Liver (tissue), 8 donors: ENCODE measurements at regions not wholly inside any gene's neighbourhood (a gene's known extent, or its start where the extent isn't known, plus 50 kb on each side); places are given as distances from the start of the nearest gene placed in this dataset.

Source experiments
- DNase-seq: peaks from one replicate; pipeline ENCODE4 v3.0.0-alpha.2; 2017; ENCODE audit warnings: low spot score
- H3K27ac ChIP-seq, 2 donors: one replicate each; pipeline ENCODE4 v1.7.0; 2013; ENCODE audit warnings: inconsistent platforms in 2 of 2, low read length in 2 of 2, control low read depth in 1 of 2, low read depth in 1 of 2, mild to moderate bottlenecking in 1 of 2
- H3K27me3 ChIP-seq, 4 donors: one replicate each; pipeline versions ENCODE4 v1.6.1 to v1.7.0; 2013; ENCODE audit warnings: low read length in 3 of 4, inconsistent platforms in 1 of 4, mild to moderate bottlenecking in 1 of 4, moderate library complexity in 1 of 4; ENCODE audit not compliant: control insufficient read depth in 4 of 4, insufficient read depth in 4 of 4
- H3K36me3 ChIP-seq, 4 donors: one replicate each; pipeline versions ENCODE4 v1.6.1 to v1.7.0; 2013; ENCODE audit warnings: low read length in 3 of 4, mild to moderate bottlenecking in 3 of 4, low read depth in 1 of 4, moderate library complexity in 1 of 4; ENCODE audit not compliant: control insufficient read depth in 4 of 4, insufficient read depth in 3 of 4
- H3K4me1 ChIP-seq, 4 donors: one replicate each; pipeline versions ENCODE4 v1.6.1 to v1.7.0; 2013; ENCODE audit warnings: low read length in 3 of 4, mild to moderate bottlenecking in 3 of 4, moderate library complexity in 1 of 4; ENCODE audit not compliant: control insufficient read depth in 4 of 4, insufficient read depth in 4 of 4
- H3K4me3 ChIP-seq, 3 donors: one replicate each; pipeline versions ENCODE4 v1.6.1 to v1.7.0; 2013; ENCODE audit warnings: low read length in 3 of 3, control low read depth in 1 of 3, low read depth in 1 of 3, mild to moderate bottlenecking in 1 of 3
- H3K9ac ChIP-seq, 2 donors: one replicate each; pipeline ENCODE4 v1.7.0; 2013; ENCODE audit warnings: low read length in 2 of 2, mild to moderate bottlenecking in 2 of 2, moderate library complexity in 2 of 2, control low read depth in 1 of 2, low read depth in 1 of 2
- H3K9me3 ChIP-seq, 4 donors: one replicate each; pipeline versions ENCODE4 v1.6.1 to v1.7.0; 2013; ENCODE audit warnings: low read length in 3 of 4; ENCODE audit not compliant: control insufficient read depth in 4 of 4
- EGR1 ChIP-seq, 2 donors: IDR thresholded peaks; 2 replicates each; pipeline ENCODE4 v1.6.1; 2016 to 2018; ENCODE audit warnings: antibody characterized with exemption in 2 of 2, low read depth in 2 of 2
- FOXA1 ChIP-seq: IDR thresholded peaks from 2 replicates; pipeline ENCODE4 v1.6.1; 2016; ENCODE audit warnings: antibody characterized with exemption
- FOXA2 ChIP-seq: IDR thresholded peaks from 2 replicates; pipeline ENCODE4 v1.6.1; 2016; ENCODE audit warnings: antibody characterized with exemption
- GABPA ChIP-seq, 2 donors: IDR thresholded peaks in 1 of 2; conservative IDR thresholded peaks in 1 of 2; 2 replicates each; pipeline ENCODE4 v1.6.1; 2016; ENCODE audit warnings: antibody characterized with exemption in 2 of 2, mild to moderate bottlenecking in 1 of 2, moderate library complexity in 1 of 2
- HNF4A ChIP-seq, 2 donors: conservative IDR thresholded peaks; 2 replicates each; pipeline ENCODE4 v1.6.1; 2016; ENCODE audit warnings: antibody characterized with exemption in 2 of 2, mild to moderate bottlenecking in 2 of 2
- HNF4G ChIP-seq: IDR thresholded peaks from 2 replicates; pipeline ENCODE4 v1.6.1; 2016; ENCODE audit warnings: antibody characterized with exemption
- JUND ChIP-seq, 2 donors: IDR thresholded peaks; 2 replicates each; pipeline ENCODE4 v1.6.1; 2016; ENCODE audit warnings: antibody characterized with exemption in 2 of 2
- MAX ChIP-seq: IDR thresholded peaks from 2 replicates; pipeline ENCODE4 v1.6.1; 2016; ENCODE audit warnings: antibody characterized with exemption
- NR2F2 ChIP-seq: IDR thresholded peaks from 2 replicates; pipeline ENCODE4 v1.6.1; 2016; ENCODE audit warnings: antibody characterized with exemption
- RAD21 ChIP-seq, 2 donors: IDR thresholded peaks; 2 replicates each; pipeline ENCODE4 v1.6.1; 2016; ENCODE audit warnings: antibody characterized with exemption in 2 of 2, mild to moderate bottlenecking in 2 of 2
- SP1 ChIP-seq: IDR thresholded peaks from 2 replicates; pipeline ENCODE4 v1.6.1; 2018; ENCODE audit warnings: antibody characterized with exemption, mild to moderate bottlenecking
- TAF1 ChIP-seq: conservative IDR thresholded peaks from 2 replicates; pipeline ENCODE4 v1.6.1; 2016; ENCODE audit warnings: antibody characterized with exemption, mild to moderate bottlenecking
- YY1 ChIP-seq: IDR thresholded peaks from 2 replicates; pipeline ENCODE4 v1.6.1; 2016; ENCODE audit warnings: antibody characterized with exemption, mild to moderate bottlenecking
- ZBTB33 ChIP-seq: IDR thresholded peaks from 2 replicates; pipeline ENCODE4 v1.6.1; 2016; ENCODE audit warnings: antibody characterized with exemption
- whole genome bisulfite sequencing: extraction: QIAGEN DNeasy Blood & Tissue Kit; methylation state at CpG from one replicate; pipeline ENCODE4 v1.1.7; 2013; 5-methylcytosine and 5-hydroxymethylcytosine counted together
- TF ChIP-seq, protein P1 (sequence below): IDR thresholded peaks from 2 replicates; pipeline ENCODE4 v1.6.1; 2016; ENCODE audit warnings: antibody characterized with exemption, mild to moderate bottlenecking
- TF ChIP-seq, protein P2 (sequence below): fragments of 150-350 bp; IDR thresholded peaks from 2 replicates; pipeline ENCODE4 v1.5.1; 2017; ENCODE audit warnings: improper control_type of control experiment, low read depth, low read length; ENCODE audit not compliant: missing input control
- donor health status: healthy.
- donor health status: healthy.
- donor health status: healthy.
- donor health status: healthy.
- donor health status: healthy.

DNA sequence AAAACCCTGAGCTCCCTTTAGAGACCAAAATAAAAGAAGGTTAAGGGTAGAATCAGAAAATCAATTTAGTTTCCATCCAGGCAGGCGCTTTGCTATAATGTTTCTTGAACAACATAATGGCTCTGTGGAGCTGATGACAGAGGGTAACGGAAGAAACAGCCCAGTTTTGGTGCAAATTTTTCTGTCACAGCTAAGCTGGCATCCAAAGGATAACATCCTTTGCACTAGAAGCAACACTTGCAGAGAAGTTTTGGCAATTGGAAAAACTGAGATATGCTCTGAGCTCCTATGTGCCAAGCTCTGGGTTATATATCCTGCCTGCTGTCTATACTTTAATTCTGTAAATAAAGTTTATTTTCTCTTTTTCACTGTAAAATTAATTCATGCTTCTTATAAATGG, 495.3 kb upstream of the API5 start:
- Histone ChIP-seq H3K9me3 (no peaks in the 10 kb centered on the region), H3K9ac (no peak overlapping the region), H3K4me3 (no peak overlapping the region), H3K36me3 (no peaks in the 10 kb centered on the region), H3K27me3 (peaks cover 0 to 3% (median 0%) of the 10 kb centered on the region in 4 donors), H3K27ac (no peak overlapping the region), H3K4me1 (no peaks in the 10 kb centered on the region)
- WGBS: 72% methylated on average over 2 of the region's 2 CpGs
- TF ChIP-seq SP1: no peak
- no peak for TF ChIP-seq ZBTB33
- no peak for TF ChIP-seq EGR1 (IDR thresholded peaks at IDR 0.05; ENCODE audit: low read depth in 2 of 2)
- no peak for TF ChIP-seq MAX
- no peak for TF ChIP-seq TAF1
- TF ChIP-seq, protein P1, sequence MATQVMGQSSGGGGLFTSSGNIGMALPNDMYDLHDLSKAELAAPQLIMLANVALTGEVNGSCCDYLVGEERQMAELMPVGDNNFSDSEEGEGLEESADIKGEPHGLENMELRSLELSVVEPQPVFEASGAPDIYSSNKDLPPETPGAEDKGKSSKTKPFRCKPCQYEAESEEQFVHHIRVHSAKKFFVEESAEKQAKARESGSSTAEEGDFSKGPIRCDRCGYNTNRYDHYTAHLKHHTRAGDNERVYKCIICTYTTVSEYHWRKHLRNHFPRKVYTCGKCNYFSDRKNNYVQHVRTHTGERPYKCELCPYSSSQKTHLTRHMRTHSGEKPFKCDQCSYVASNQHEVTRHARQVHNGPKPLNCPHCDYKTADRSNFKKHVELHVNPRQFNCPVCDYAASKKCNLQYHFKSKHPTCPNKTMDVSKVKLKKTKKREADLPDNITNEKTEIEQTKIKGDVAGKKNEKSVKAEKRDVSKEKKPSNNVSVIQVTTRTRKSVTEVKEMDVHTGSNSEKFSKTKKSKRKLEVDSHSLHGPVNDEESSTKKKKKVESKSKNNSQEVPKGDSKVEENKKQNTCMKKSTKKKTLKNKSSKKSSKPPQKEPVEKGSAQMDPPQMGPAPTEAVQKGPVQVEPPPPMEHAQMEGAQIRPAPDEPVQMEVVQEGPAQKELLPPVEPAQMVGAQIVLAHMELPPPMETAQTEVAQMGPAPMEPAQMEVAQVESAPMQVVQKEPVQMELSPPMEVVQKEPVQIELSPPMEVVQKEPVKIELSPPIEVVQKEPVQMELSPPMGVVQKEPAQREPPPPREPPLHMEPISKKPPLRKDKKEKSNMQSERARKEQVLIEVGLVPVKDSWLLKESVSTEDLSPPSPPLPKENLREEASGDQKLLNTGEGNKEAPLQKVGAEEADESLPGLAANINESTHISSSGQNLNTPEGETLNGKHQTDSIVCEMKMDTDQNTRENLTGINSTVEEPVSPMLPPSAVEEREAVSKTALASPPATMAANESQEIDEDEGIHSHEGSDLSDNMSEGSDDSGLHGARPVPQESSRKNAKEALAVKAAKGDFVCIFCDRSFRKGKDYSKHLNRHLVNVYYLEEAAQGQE: no peak
- TF ChIP-seq YY1: no peak
- TF ChIP-seq, protein P2, sequence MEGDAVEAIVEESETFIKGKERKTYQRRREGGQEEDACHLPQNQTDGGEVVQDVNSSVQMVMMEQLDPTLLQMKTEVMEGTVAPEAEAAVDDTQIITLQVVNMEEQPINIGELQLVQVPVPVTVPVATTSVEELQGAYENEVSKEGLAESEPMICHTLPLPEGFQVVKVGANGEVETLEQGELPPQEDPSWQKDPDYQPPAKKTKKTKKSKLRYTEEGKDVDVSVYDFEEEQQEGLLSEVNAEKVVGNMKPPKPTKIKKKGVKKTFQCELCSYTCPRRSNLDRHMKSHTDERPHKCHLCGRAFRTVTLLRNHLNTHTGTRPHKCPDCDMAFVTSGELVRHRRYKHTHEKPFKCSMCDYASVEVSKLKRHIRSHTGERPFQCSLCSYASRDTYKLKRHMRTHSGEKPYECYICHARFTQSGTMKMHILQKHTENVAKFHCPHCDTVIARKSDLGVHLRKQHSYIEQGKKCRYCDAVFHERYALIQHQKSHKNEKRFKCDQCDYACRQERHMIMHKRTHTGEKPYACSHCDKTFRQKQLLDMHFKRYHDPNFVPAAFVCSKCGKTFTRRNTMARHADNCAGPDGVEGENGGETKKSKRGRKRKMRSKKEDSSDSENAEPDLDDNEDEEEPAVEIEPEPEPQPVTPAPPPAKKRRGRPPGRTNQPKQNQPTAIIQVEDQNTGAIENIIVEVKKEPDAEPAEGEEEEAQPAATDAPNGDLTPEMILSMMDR: no peak
- no peak for TF ChIP-seq RAD21 (IDR thresholded peaks at IDR 0.05)
- no peak for TF ChIP-seq FOXA2
- no peak for TF ChIP-seq GABPA (IDR thresholded peaks at IDR 0.05 in 1 of 2, conservative IDR thresholded peaks at IDR 0.05 in 1 of 2)
- no peak for TF ChIP-seq JUND (IDR thresholded peaks at IDR 0.05)
- no peak for TF ChIP-seq NR2F2
- no peak for TF ChIP-seq FOXA1
- no peak for TF ChIP-seq HNF4A (conservative IDR thresholded peaks at IDR 0.05)
- DNase-seq: no peak

DNA sequence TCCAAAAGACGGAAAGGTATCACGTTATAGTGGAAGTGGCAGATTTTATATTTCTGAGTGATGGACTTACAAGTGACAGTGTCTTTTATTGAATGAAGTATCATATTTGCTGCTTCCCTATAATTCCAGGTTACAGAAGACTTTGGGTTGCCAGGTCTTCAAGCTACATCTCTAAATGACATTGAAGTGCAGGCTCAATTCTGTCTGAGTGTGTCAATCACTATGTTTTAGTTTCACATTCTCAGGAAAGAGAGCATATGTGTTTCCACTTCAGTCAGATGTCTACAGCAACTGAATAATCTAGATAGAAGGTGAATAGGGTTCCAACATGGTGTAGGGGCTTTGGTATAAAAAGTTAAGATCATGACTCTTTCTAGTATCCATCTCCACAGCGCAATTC, 492.7 kb upstream of the API5 start:
- H3K27me3 ChIP-seq: peaks cover 0 to 3% (median 1%) of the 10 kb centered on the region in 4 donors
- H3K27ac ChIP-seq: no peak overlapping the region
- H3K9ac ChIP-seq: no peak overlapping the region
- no peaks in the 10 kb centered on the region for H3K36me3 ChIP-seq
- no peaks in the 10 kb centered on the region for H3K9me3 ChIP-seq
- TF ChIP-seq, protein P2: no peak
- TF ChIP-seq ZBTB33 (no peak), RAD21 (IDR thresholded peaks at IDR 0.05) (no peak), HNF4G (no peak)
- TF ChIP-seq, protein P1: no peak
- H3K4me1 ChIP-seq: no peaks in the 10 kb centered on the region
- no peak for DNase-seq
- no peak overlapping the region for H3K4me3 ChIP-seq
- WGBS: 91% methylated on average over 3 of the region's 3 CpGs
